HEK293T (cell line): ENCODE measurements at regions not wholly inside any gene's neighbourhood (a gene's known extent, or its start where the extent isn't known, plus 50 kb on each side); places are given as distances from the start of the nearest gene placed in this dataset.

Source experiments
- BHLHE40 ChIP-seq: fragments of 450-650 bp; IDR thresholded peaks from 2 replicates; pipeline ENCODE4 v1.6.1; 2016; ENCODE audit warnings: mild to moderate bottlenecking, moderate library complexity, borderline replicate concordance
- ELF4 ChIP-seq: fragments of 450-650 bp; IDR thresholded peaks from 2 replicates; pipeline ENCODE4 v1.6.1; 2017; ENCODE audit warnings: antibody characterized with exemption
- FOXM1 ChIP-seq: fragments of 450-650 bp; IDR thresholded peaks from 2 replicates; pipeline ENCODE4 v1.6.1; 2017; ENCODE audit warnings: mild to moderate bottlenecking, borderline replicate concordance
- HDGF ChIP-seq: fragments of 450-650 bp; IDR thresholded peaks from 2 replicates; pipeline ENCODE4 v1.6.1; 2017; ENCODE audit warnings: antibody characterized with exemption, borderline replicate concordance
- PKNOX1 ChIP-seq: fragments of 450-650 bp; IDR thresholded peaks from 2 replicates; pipeline ENCODE4 v1.6.1; 2016
- SP1 ChIP-seq: fragments of 450-650 bp; IDR thresholded peaks from 2 replicates; pipeline ENCODE4 v1.6.1; 2017
- TARDBP ChIP-seq: fragments of 450-650 bp; IDR thresholded peaks from 2 replicates; pipeline ENCODE4 v1.6.1; 2016

- no peak for TF ChIP-seq SP1
- TF ChIP-seq HDGF: no peak
- no peak for TF ChIP-seq TARDBP
- no peak for TF ChIP-seq ELF4
- TF ChIP-seq PKNOX1: no peak
- no peak for TF ChIP-seq FOXM1
- no peak for TF ChIP-seq BHLHE40
Measured at GRCh38 chr10:128622706-128623105, 496.5 kb upstream of the MKI67 start.
